Vagina (tissue), 2 donors: ENCODE measurements at regions not wholly inside any gene's neighbourhood (a gene's known extent, or its start where the extent isn't known, plus 50 kb on each side); places are given as distances from the start of the nearest gene placed in this dataset.

Source experiments
- DNase-seq, 2 donors: peaks; one replicate each; pipeline ENCODE4 v3.0.0-alpha.2; 2017; ENCODE audit errors: extremely low spot score in 2 of 2
- H3K27ac ChIP-seq: fragments of 200-600 bp; sonication (generic); one replicate; pipeline ENCODE4 v1.5.1; 2019
- H3K27me3 ChIP-seq: fragments of 200-600 bp; sonication (generic); one replicate; pipeline ENCODE4 v1.5.1; 2019
- H3K36me3 ChIP-seq, 2 donors: fragments of 200-600 bp; sonication (generic); one replicate each; pipeline ENCODE4 v1.5.1; 2017 to 2019
- H3K4me1 ChIP-seq: fragments of 200-600 bp; sonication (generic); one replicate; pipeline ENCODE4 v1.5.1; 2019
- H3K4me3 ChIP-seq, 2 donors: fragments of 200-600 bp; sonication (generic); 1 replicate in 1 of 2; 2 replicates in 1 of 2; pipeline ENCODE4 v1.5.1; 2016 to 2019
- H3K9me3 ChIP-seq: fragments of 200-600 bp; sonication (generic); one replicate; pipeline ENCODE4 v1.5.1; 2019
- CTCF ChIP-seq, 3 experiments: fragments of 450-650 bp in 2 of 3; fragments of 200-600 bp in 1 of 3; sonication (generic) in 1 of 3; IDR thresholded peaks; one replicate each; pipeline ENCODE4 v1.5.1; 2017 to 2019; ENCODE audit warnings: antibody characterized with exemption in 3 of 3, mild to moderate bottlenecking in 2 of 3, moderate library complexity in 2 of 3
- POLR2A ChIP-seq, 2 donors: fragments of 450-650 bp; IDR thresholded peaks; one replicate each; pipeline ENCODE4 v1.6.1; 2017; ENCODE audit warnings: antibody characterized with exemption in 2 of 2, mild to moderate bottlenecking in 2 of 2, moderate library complexity in 2 of 2
- POLR2AphosphoS5 ChIP-seq, 2 donors: sonication (generic); formaldehyde crosslinking; IDR thresholded peaks; one replicate each; pipeline ENCODE4 v1.9.0; 2017; ENCODE audit warnings: antibody characterized with exemption in 2 of 2, mild to moderate bottlenecking in 2 of 2, low read depth in 1 of 2; ENCODE audit not compliant: insufficient read depth in 1 of 2
- intact Hi-C: fragments of 100-400 bp; cut with DNase I; formaldehyde crosslinking; loops from one replicate; pipeline ENCODE4 v1.15.1; 2023

GRCh38 chr5:3307982-3308621 is 287.5 kb upstream of the IRX1 start:
- intact Hi-C loops = no loop called here
- Histone ChIP-seq H3K36me3 (no peaks in the 10 kb centered on the region), H3K27ac (no peak overlapping the region), H3K27me3 (no peaks in the 10 kb centered on the region), H3K4me3 (no peak overlapping the region), H3K4me1 (no peaks in the 10 kb centered on the region), H3K9me3 (peaks cover 9% of the 10 kb centered on the region)
- no peak for DNase-seq
- TF ChIP-seq POLR2A (IDR thresholded peaks at IDR 0.05) (no peak), POLR2AphosphoS5 (IDR thresholded peaks at IDR 0.05; ENCODE audit: insufficient read depth in 1 of 2, low read depth in 1 of 2) (no peak), CTCF (IDR thresholded peaks at IDR 0.05) (no peak)

- no peaks in the 10 kb centered on the region for H3K27me3 ChIP-seq
- H3K36me3 ChIP-seq = no peaks in the 10 kb centered on the region
- TF ChIP-seq CTCF (IDR thresholded peaks at IDR 0.05) (no peak), POLR2A (IDR thresholded peaks at IDR 0.05) (no peak), POLR2AphosphoS5 (IDR thresholded peaks at IDR 0.05; ENCODE audit: insufficient read depth in 1 of 2, low read depth in 1 of 2) (no peak)
- no peak overlapping the region for H3K4me3 ChIP-seq
- no peak for DNase-seq
- no peaks in the 10 kb centered on the region for H3K9me3 ChIP-seq
- intact Hi-C loops = no loop called here
- H3K27ac ChIP-seq = no peak overlapping the region
- H3K4me1 ChIP-seq = no peaks in the 10 kb centered on the region
Measured at GRCh38 chr5:3305432-3305831, 290.2 kb upstream of the IRX1 start.

- intact Hi-C loops = no loop called here
- H3K4me3 ChIP-seq = no peak overlapping the region
- no peaks in the 10 kb centered on the region for H3K27me3 ChIP-seq
- DNase-seq = no peak
- TF ChIP-seq POLR2A (IDR thresholded peaks at IDR 0.05) (no peak), CTCF (IDR thresholded peaks at IDR 0.05) (no peak), POLR2AphosphoS5 (IDR thresholded peaks at IDR 0.05; ENCODE audit: insufficient read depth in 1 of 2, low read depth in 1 of 2) (no peak)
- no peaks in the 10 kb centered on the region for H3K4me1 ChIP-seq
- no peaks in the 10 kb centered on the region for H3K36me3 ChIP-seq
- no peaks in the 10 kb centered on the region for H3K9me3 ChIP-seq
- H3K27ac ChIP-seq = no peak overlapping the region
Measured at GRCh38 chr5:3304346-3304745, 291.3 kb upstream of the IRX1 start.

GRCh38 chr5:3303777-3304176 is 291.9 kb upstream of the IRX1 start:
- Histone ChIP-seq H3K9me3 (no peaks in the 10 kb centered on the region), H3K27ac (no peak overlapping the region), H3K4me3 (no peak overlapping the region), H3K4me1 (no peaks in the 10 kb centered on the region), H3K27me3 (no peaks in the 10 kb centered on the region), H3K36me3 (no peaks in the 10 kb centered on the region)
- intact Hi-C loops = no loop called here
- no peak for DNase-seq
- TF ChIP-seq POLR2A (IDR thresholded peaks at IDR 0.05) = no peak
- no peak for TF ChIP-seq POLR2AphosphoS5 (IDR thresholded peaks at IDR 0.05; ENCODE audit: insufficient read depth in 1 of 2, low read depth in 1 of 2)
- no peak for TF ChIP-seq CTCF (IDR thresholded peaks at IDR 0.05)

GRCh38 chr5:3302228-3302627 is 293.4 kb upstream of the IRX1 start:
- Histone ChIP-seq H3K4me1 (no peaks in the 10 kb centered on the region), H3K36me3 (no peaks in the 10 kb centered on the region), H3K27me3 (no peaks in the 10 kb centered on the region), H3K9me3 (no peaks in the 10 kb centered on the region), H3K4me3 (no peak overlapping the region), H3K27ac (no peak overlapping the region)
- DNase-seq = peak in 1 of 2 donors; percentile 47
- TF ChIP-seq POLR2AphosphoS5 (IDR thresholded peaks at IDR 0.05; ENCODE audit: insufficient read depth in 1 of 2, low read depth in 1 of 2) = no peak
- TF ChIP-seq CTCF (IDR thresholded peaks at IDR 0.05) = no peak
- TF ChIP-seq POLR2A (IDR thresholded peaks at IDR 0.05) = no peak
- intact Hi-C loops = no loop called here
